K562 (cell line): ENCODE measurements at regions not wholly inside any gene's neighbourhood (a gene's known extent, or its start where the extent isn't known, plus 50 kb on each side); places are given as distances from the start of the nearest gene placed in this dataset.
A peak's percentile ranks its signal among the peaks of the same experiment; 100 is the strongest.

Experiments
- BCOR ChIP-seq: fragments of 450-650 bp; IDR thresholded peaks from 2 replicates; pipeline ENCODE4 v1.6.1; 2016
- BDP1 ChIP-seq: IDR thresholded peaks from 3 replicates; pipeline ENCODE4 v1.6.1; 2011; ENCODE audit not compliant: insufficient read length, insufficient read depth
- CBX5 ChIP-seq: IDR thresholded peaks from 2 replicates; pipeline ENCODE4 v1.6.1; 2014; ENCODE audit warnings: low read depth, borderline replicate concordance
- GABPB1 ChIP-seq: sonication (generic); formaldehyde crosslinking; IDR thresholded peaks from 2 replicates; pipeline ENCODE4 v1.8.0; 2022; ENCODE audit warnings: mild to moderate bottlenecking, missing genetic modification reagents
- NCOA6 ChIP-seq: fragments of 450-650 bp; IDR thresholded peaks from 2 replicates; pipeline ENCODE4 v1.6.1; 2017; ENCODE audit warnings: mild to moderate bottlenecking
- RAD51 ChIP-seq: fragments of 450-650 bp; IDR thresholded peaks from 2 replicates; pipeline ENCODE4 v1.7.1; 2016; ENCODE audit warnings: low read depth, mild to moderate bottlenecking, borderline replicate concordance
- SNIP1 ChIP-seq: fragments of 450-650 bp; IDR thresholded peaks from 2 replicates; pipeline ENCODE4 v1.7.1; 2017; ENCODE audit warnings: low read depth, mild to moderate bottlenecking
- U2AF1 ChIP-seq: fragments of 200-400 bp; formaldehyde crosslinking; optimal IDR thresholded peaks from 2 replicates; pipeline ENCODE3; 2017; ENCODE audit warnings: mild to moderate bottlenecking, low read depth, low read length, moderate library complexity
- YBX1 ChIP-seq: fragments of 450-650 bp; IDR thresholded peaks from 2 replicates; pipeline ENCODE4 v1.7.1; 2016; ENCODE audit warnings: mild to moderate bottlenecking
- ZNF324 ChIP-seq: fragments of 250-450 bp; sonication (Bioruptor Pico); IDR thresholded peaks from 2 replicates; pipeline ENCODE4 v1.4.0; 2020; ENCODE audit warnings: mild to moderate bottlenecking
- ZNF707 ChIP-seq: fragments of 250-450 bp; sonication (Bioruptor Pico); conservative IDR thresholded peaks from 2 replicates; pipeline ENCODE4 v1.8.0; 2022; ENCODE audit warnings: inconsistent platforms, mild to moderate bottlenecking, moderate library complexity
- TF ChIP-seq, protein P1 (sequence below): fragments of 250-450 bp; sonication (Bioruptor Pico); IDR thresholded peaks from 2 replicates; pipeline ENCODE4 v1.4.0; 2020; ENCODE audit warnings: mild to moderate bottlenecking, moderate library complexity, borderline replicate concordance
- TF ChIP-seq, protein P2 (sequence below): fragments of 250-450 bp; sonication (Bioruptor Pico); IDR thresholded peaks from 2 replicates; pipeline ENCODE4 v1.9.0; 2021; ENCODE audit warnings: mild to moderate bottlenecking
- TF ChIP-seq, protein P3 (sequence below), 2 experiments: fragments of 450-650 bp; IDR thresholded peaks; 2 replicates each; pipeline ENCODE4 v1.6.1; 2018; ENCODE audit warnings: mild to moderate bottlenecking in 2 of 2, low read depth in 1 of 2; ENCODE audit not compliant: partially characterized antibody in 2 of 2

DNA sequence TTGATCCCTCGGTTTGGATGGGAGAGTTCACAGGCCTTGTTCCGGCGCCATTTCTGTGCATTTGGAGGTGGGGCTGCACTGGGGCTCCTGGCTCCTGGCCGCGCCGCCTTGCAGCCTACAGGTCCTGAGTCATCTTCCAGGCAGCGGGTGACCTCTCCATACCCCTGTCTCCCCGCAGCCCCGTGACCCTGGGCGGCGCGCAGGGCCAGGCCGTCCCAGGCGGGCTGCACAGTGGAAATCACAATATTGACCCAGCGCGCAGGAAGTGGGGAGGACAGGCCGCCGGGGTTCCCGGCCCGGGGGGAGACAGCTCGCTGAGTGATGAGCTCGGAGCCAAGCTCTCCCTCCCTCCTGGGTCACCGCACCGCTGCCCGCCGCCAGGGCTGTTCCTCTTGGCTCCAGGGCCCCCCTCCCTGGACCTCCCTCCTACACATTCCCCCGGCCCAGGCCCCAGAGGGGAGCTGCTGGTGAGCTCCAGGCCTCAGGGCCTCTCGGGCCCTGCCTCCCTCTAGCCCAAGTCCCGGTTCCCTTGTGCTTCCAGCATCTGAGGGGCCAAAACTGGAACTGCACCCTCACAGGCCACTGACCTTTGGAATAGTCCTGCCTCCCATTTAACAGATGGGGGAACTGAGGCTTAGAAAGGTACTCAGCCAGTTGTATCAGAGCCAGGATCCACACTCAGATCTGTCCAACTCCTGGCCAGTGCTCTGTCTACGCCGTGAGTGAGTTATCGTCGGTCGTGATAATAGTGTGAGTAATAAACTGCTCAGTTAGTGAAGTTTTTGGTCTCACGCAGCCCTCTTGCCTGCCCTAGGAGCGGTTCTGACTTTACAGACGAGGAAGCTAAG is 142.9 kb upstream of the WNT4 start (continued):
- TF ChIP-seq BCOR (peak; percentile 90), YBX1 (no peak), GABPB1 (CRISPR knock-in tag) (0 out of 2 replicates have a peak, but pooled peaks have one; percentile 28), RAD51 (peak; percentile 64; the same call in 1 of the 2 replicates), U2AF1 (no peak), CBX5 (no peak), ZNF707 (CRISPR knock-in tag) (no peak), ZNF324 (CRISPR knock-in tag) (no peak), NCOA6 (no peak), SNIP1 (no peak), BDP1 (no peak)
- TF ChIP-seq, protein P1, sequence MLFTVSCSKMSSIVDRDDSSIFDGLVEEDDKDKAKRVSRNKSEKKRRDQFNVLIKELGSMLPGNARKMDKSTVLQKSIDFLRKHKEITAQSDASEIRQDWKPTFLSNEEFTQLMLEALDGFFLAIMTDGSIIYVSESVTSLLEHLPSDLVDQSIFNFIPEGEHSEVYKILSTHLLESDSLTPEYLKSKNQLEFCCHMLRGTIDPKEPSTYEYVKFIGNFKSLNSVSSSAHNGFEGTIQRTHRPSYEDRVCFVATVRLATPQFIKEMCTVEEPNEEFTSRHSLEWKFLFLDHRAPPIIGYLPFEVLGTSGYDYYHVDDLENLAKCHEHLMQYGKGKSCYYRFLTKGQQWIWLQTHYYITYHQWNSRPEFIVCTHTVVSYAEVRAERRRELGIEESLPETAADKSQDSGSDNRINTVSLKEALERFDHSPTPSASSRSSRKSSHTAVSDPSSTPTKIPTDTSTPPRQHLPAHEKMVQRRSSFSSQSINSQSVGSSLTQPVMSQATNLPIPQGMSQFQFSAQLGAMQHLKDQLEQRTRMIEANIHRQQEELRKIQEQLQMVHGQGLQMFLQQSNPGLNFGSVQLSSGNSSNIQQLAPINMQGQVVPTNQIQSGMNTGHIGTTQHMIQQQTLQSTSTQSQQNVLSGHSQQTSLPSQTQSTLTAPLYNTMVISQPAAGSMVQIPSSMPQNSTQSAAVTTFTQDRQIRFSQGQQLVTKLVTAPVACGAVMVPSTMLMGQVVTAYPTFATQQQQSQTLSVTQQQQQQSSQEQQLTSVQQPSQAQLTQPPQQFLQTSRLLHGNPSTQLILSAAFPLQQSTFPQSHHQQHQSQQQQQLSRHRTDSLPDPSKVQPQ = no peak
- TF ChIP-seq, protein P2, sequence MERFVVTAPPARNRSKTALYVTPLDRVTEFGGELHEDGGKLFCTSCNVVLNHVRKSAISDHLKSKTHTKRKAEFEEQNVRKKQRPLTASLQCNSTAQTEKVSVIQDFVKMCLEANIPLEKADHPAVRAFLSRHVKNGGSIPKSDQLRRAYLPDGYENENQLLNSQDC (CRISPR knock-in tag) = no peak
- TF ChIP-seq, protein P3, sequence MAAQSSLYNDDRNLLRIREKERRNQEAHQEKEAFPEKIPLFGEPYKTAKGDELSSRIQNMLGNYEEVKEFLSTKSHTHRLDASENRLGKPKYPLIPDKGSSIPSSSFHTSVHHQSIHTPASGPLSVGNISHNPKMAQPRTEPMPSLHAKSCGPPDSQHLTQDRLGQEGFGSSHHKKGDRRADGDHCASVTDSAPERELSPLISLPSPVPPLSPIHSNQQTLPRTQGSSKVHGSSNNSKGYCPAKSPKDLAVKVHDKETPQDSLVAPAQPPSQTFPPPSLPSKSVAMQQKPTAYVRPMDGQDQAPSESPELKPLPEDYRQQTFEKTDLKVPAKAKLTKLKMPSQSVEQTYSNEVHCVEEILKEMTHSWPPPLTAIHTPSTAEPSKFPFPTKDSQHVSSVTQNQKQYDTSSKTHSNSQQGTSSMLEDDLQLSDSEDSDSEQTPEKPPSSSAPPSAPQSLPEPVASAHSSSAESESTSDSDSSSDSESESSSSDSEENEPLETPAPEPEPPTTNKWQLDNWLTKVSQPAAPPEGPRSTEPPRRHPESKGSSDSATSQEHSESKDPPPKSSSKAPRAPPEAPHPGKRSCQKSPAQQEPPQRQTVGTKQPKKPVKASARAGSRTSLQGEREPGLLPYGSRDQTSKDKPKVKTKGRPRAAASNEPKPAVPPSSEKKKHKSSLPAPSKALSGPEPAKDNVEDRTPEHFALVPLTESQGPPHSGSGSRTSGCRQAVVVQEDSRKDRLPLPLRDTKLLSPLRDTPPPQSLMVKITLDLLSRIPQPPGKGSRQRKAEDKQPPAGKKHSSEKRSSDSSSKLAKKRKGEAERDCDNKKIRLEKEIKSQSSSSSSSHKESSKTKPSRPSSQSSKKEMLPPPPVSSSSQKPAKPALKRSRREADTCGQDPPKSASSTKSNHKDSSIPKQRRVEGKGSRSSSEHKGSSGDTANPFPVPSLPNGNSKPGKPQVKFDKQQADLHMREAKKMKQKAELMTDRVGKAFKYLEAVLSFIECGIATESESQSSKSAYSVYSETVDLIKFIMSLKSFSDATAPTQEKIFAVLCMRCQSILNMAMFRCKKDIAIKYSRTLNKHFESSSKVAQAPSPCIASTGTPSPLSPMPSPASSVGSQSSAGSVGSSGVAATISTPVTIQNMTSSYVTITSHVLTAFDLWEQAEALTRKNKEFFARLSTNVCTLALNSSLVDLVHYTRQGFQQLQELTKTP (IDR thresholded peaks at IDR 0.05; ENCODE audit: low read depth in 1 of 2, partially characterized antibody in 2 of 2) = no peak
